Thyroid gland (tissue), 4 donors: ENCODE measurements at regions not wholly inside any gene's neighbourhood (a gene's known extent, or its start where the extent isn't known, plus 50 kb on each side); places are given as distances from the start of the nearest gene placed in this dataset.

ENCODE experiments used
- DNase-seq, 2 donors: peaks; one replicate each; pipeline ENCODE4 v3.0.0-alpha.2; 2019
- H3K27ac ChIP-seq, 3 donors: fragments of 200-600 bp; sonication (generic); 1 replicate in 2 of 3; 2 replicates in 1 of 3; pipeline ENCODE4 v1.5.1; 2016 to 2019; ENCODE audit warnings: mild to moderate bottlenecking in 1 of 3, moderate library complexity in 1 of 3
- H3K27me3 ChIP-seq: fragments of 200-600 bp; sonication (generic); one replicate; pipeline ENCODE4 v1.5.1; 2019
- H3K36me3 ChIP-seq, 2 donors: fragments of 200-600 bp; sonication (generic); one replicate each; pipeline ENCODE4 v1.5.1; 2016 to 2019
- H3K4me1 ChIP-seq, 2 donors: fragments of 200-600 bp; sonication (generic); one replicate each; pipeline ENCODE4 v1.5.1; 2017 to 2019
- H3K4me3 ChIP-seq, 3 donors: fragments of 200-600 bp; sonication (generic); replicated peaks in 1 of 3; 1 replicate in 2 of 3; 2 replicates in 1 of 3; pipeline ENCODE4 v1.5.1; 2016; ENCODE audit warnings: mild to moderate bottlenecking in 1 of 3
- H3K9me3 ChIP-seq: fragments of 200-600 bp; sonication (generic); one replicate; pipeline ENCODE4 v1.5.1; 2017
- CTCF ChIP-seq, 6 experiments: fragments of 200-600 bp in 3 of 6; fragments of 450-650 bp in 3 of 6; sonication (generic) in 3 of 6; IDR thresholded peaks; one replicate each; pipeline ENCODE4 v1.5.1; 2016 to 2019; ENCODE audit warnings: antibody characterized with exemption in 6 of 6, mild to moderate bottlenecking in 2 of 6, inconsistent platforms in 1 of 6, moderate library complexity in 1 of 6
- POLR2A ChIP-seq, 2 donors: fragments of 450-650 bp; IDR thresholded peaks; one replicate each; pipeline ENCODE4 v1.6.1; 2017; ENCODE audit warnings: antibody characterized with exemption in 2 of 2, mild to moderate bottlenecking in 2 of 2, moderate library complexity in 1 of 2
- WGBS, 2 donors: methylation state at CpG; one replicate each; pipeline ENCODE4 v1.1.5; 2017; 5-methylcytosine and 5-hydroxymethylcytosine counted together
- intact Hi-C: fragments of 100-400 bp; cut with DNase I; formaldehyde crosslinking; loops from one replicate; pipeline ENCODE4 v1.15.1; 2023

- no peak for TF ChIP-seq CTCF (IDR thresholded peaks at IDR 0.05)
- no peak for TF ChIP-seq POLR2A (IDR thresholded peaks at IDR 0.05)
- 80 to 90% methylated on average over 6 of the region's 6 CpGs for WGBS, 2 donors
- DNase-seq, result no peak
Observed at GRCh38 chr2:105596411-105596921, 148.2 kb upstream of the NCK2 start.

GRCh38 chr2:105595536-105595935, 149.2 kb upstream of the NCK2 start:
- TF ChIP-seq CTCF (IDR thresholded peaks at IDR 0.05) (no peak), POLR2A (IDR thresholded peaks at IDR 0.05) (no peak)

More at GRCh38 chr2:105596411-105596921, 148.2 kb upstream of the NCK2 start:
- H3K4me3 ChIP-seq, result no peak overlapping the region
- no peaks in the 10 kb centered on the region for H3K36me3 ChIP-seq
- no peak overlapping the region for H3K27ac ChIP-seq
- H3K4me1 ChIP-seq, result no peaks in the 10 kb centered on the region
- intact Hi-C loops, result no loop called here
- no peaks in the 10 kb centered on the region for H3K27me3 ChIP-seq
- H3K9me3 ChIP-seq, result no peaks in the 10 kb centered on the region

GRCh38 chr2:105593221-105593967, 151.3 kb upstream of the NCK2 start:
- 81 to 86% methylated on average over 11 of the region's 11 CpGs for WGBS, 2 donors
- no peaks in the 10 kb centered on the region for H3K27me3 ChIP-seq
- no peaks in the 10 kb centered on the region for H3K9me3 ChIP-seq
- no peak overlapping the region for H3K4me3 ChIP-seq
- intact Hi-C loops, result no loop called here
- TF ChIP-seq CTCF (IDR thresholded peaks at IDR 0.05), result no peak
- no peak for TF ChIP-seq POLR2A (IDR thresholded peaks at IDR 0.05)
- no peak overlapping the region for H3K27ac ChIP-seq
- H3K36me3 ChIP-seq, result no peaks in the 10 kb centered on the region
- DNase-seq, result no peak
- no peaks in the 10 kb centered on the region for H3K4me1 ChIP-seq

More at GRCh38 chr2:105595536-105595935, 149.2 kb upstream of the NCK2 start:
- no peak for DNase-seq
- Histone ChIP-seq H3K36me3 (no peaks in the 10 kb centered on the region), H3K9me3 (no peaks in the 10 kb centered on the region), H3K4me1 (no peaks in the 10 kb centered on the region), H3K4me3 (no peak overlapping the region), H3K27me3 (no peaks in the 10 kb centered on the region), H3K27ac (no peak overlapping the region)
- 77 to 90% methylated on average over 7 to 8 of the region's 8 CpGs for WGBS, 2 donors
- intact Hi-C loops, result no loop called here

- no peak overlapping the region for H3K27ac ChIP-seq
- no peaks in the 10 kb centered on the region for H3K4me1 ChIP-seq
- TF ChIP-seq CTCF (IDR thresholded peaks at IDR 0.05), result no peak
- TF ChIP-seq POLR2A (IDR thresholded peaks at IDR 0.05), result no peak
- H3K36me3 ChIP-seq, result no peaks in the 10 kb centered on the region
- intact Hi-C loops, result no loop called here
- H3K4me3 ChIP-seq, result no peak overlapping the region
- WGBS, 2 donors, result 76 to 77% methylated on average over 6 of the region's 6 CpGs
- DNase-seq, result peak in 1 of 2 donors; percentile 13
- no peaks in the 10 kb centered on the region for H3K9me3 ChIP-seq
- no peaks in the 10 kb centered on the region for H3K27me3 ChIP-seq
Observed at GRCh38 chr2:105592288-105592687, 152.4 kb upstream of the NCK2 start.
